IPS DF 6.9 (cell line): ENCODE measurements at regions not wholly inside any gene's neighbourhood (a gene's known extent, or its start where the extent isn't known, plus 50 kb on each side); places are given as distances from the start of the nearest gene placed in this dataset.

ENCODE experiments used
- DNase-seq: peaks from one replicate; pipeline ENCODE4 v3.0.0-alpha.2; 2013; ENCODE audit warnings: low read depth, low spot score
- H3K27ac ChIP-seq: one replicate; pipeline ENCODE4 v1.5.1; 2013; ENCODE audit warnings: low read length, control low read depth
- H3K27me3 ChIP-seq: 2 replicates; pipeline ENCODE4 v1.6.1; 2013; ENCODE audit warnings: mild to moderate bottlenecking, low read length; ENCODE audit not compliant: control insufficient read depth, insufficient read depth
- H3K36me3 ChIP-seq: 2 replicates; pipeline ENCODE4 v1.6.1; 2013; ENCODE audit warnings: low read length; ENCODE audit not compliant: control insufficient read depth, insufficient read depth
- H3K4me1 ChIP-seq: 2 replicates; pipeline ENCODE4 v1.6.1; 2013; ENCODE audit warnings: low read length; ENCODE audit not compliant: control insufficient read depth, insufficient read depth
- H3K4me3 ChIP-seq: 2 replicates; pipeline ENCODE4 v1.5.1; 2013; ENCODE audit warnings: mild to moderate bottlenecking, low read length
- H3K9me3 ChIP-seq: 2 replicates; pipeline ENCODE4 v1.6.1; 2013; ENCODE audit warnings: low read length, inconsistent platforms; ENCODE audit not compliant: control insufficient read depth, insufficient read depth
- whole genome bisulfite sequencing: extraction: QIAGEN DNeasy Blood & Tissue Kit; methylation state at CpG from one replicate; pipeline ENCODE4 v1.1.7; 2013; ENCODE audit warnings: mixed read lengths, missing lambda C conversion rate; ENCODE audit not compliant: insufficient read length, insufficient coverage; 5-methylcytosine and 5-hydroxymethylcytosine counted together

- Histone ChIP-seq H3K9me3 (no peaks in the 10 kb centered on the region), H3K36me3 (no peaks in the 10 kb centered on the region), H3K27ac (no peak overlapping the region), H3K4me1 (peaks cover 2% of the 10 kb centered on the region; the same call in 1 of the 2 replicates), H3K27me3 (no peaks in the 10 kb centered on the region), H3K4me3 (no peak overlapping the region)
- no peak for DNase-seq
- no CpG with 5 or more reads among the region's 19 CpGs for WGBS
Measured at GRCh38 chr12:116361414-116362223, 84.1 kb upstream of the MED13L start.

GRCh38 chr12:116365114-116365513, 87.6 kb upstream of the MED13L start:
- no peaks in the 10 kb centered on the region for H3K4me1 ChIP-seq
- no peak overlapping the region for H3K27ac ChIP-seq
- WGBS: no CpG with 5 or more reads among the region's 2 CpGs
- DNase-seq: no peak
- no peaks in the 10 kb centered on the region for H3K9me3 ChIP-seq
- no peaks in the 10 kb centered on the region for H3K36me3 ChIP-seq
- no peaks in the 10 kb centered on the region for H3K27me3 ChIP-seq
- no peak overlapping the region for H3K4me3 ChIP-seq

- Histone ChIP-seq H3K9me3 (no peaks in the 10 kb centered on the region), H3K4me3 (no peak overlapping the region), H3K36me3 (no peaks in the 10 kb centered on the region), H3K27ac (no peak overlapping the region), H3K4me1 (no peaks in the 10 kb centered on the region), H3K27me3 (no peaks in the 10 kb centered on the region)
- no peak for DNase-seq
- no CpG with 5 or more reads among the region's 17 CpGs for WGBS
Measured at GRCh38 chr12:116365606-116366455, 88.3 kb upstream of the MED13L start.

GRCh38 chr12:116366456-116366776, 88.9 kb upstream of the MED13L start:
- no CpG with 5 or more reads among the region's 9 CpGs for WGBS
- Histone ChIP-seq H3K4me1 (no peaks in the 10 kb centered on the region), H3K9me3 (no peaks in the 10 kb centered on the region), H3K27me3 (no peaks in the 10 kb centered on the region), H3K4me3 (no peak overlapping the region), H3K36me3 (no peaks in the 10 kb centered on the region), H3K27ac (no peak overlapping the region)
- no peak for DNase-seq

- H3K27ac ChIP-seq: no peak overlapping the region
- no peaks in the 10 kb centered on the region for H3K9me3 ChIP-seq
- no peak for DNase-seq
- no CpG with 5 or more reads among the region's 6 CpGs for WGBS
- H3K27me3 ChIP-seq: no peaks in the 10 kb centered on the region
- H3K4me1 ChIP-seq: no peaks in the 10 kb centered on the region
- no peaks in the 10 kb centered on the region for H3K36me3 ChIP-seq
- H3K4me3 ChIP-seq: no peak overlapping the region
Measured at GRCh38 chr12:116366824-116367223, 89.3 kb upstream of the MED13L start.

- no peaks in the 10 kb centered on the region for H3K4me1 ChIP-seq
- H3K27ac ChIP-seq: no peak overlapping the region
- no peaks in the 10 kb centered on the region for H3K27me3 ChIP-seq
- H3K9me3 ChIP-seq: no peaks in the 10 kb centered on the region
- no peaks in the 10 kb centered on the region for H3K36me3 ChIP-seq
- no peak overlapping the region for H3K4me3 ChIP-seq
- WGBS: no CpG with 5 or more reads among the region's 16 CpGs
- no peak for DNase-seq
Measured at GRCh38 chr12:116368196-116369194, 91.0 kb upstream of the MED13L start.

GRCh38 chr12:116370004-116370404, 92.5 kb upstream of the MED13L start:
- H3K4me3 ChIP-seq: no peak overlapping the region
- DNase-seq: no peak
- no peaks in the 10 kb centered on the region for H3K4me1 ChIP-seq
- H3K27me3 ChIP-seq: no peaks in the 10 kb centered on the region
- no peaks in the 10 kb centered on the region for H3K9me3 ChIP-seq
- no peaks in the 10 kb centered on the region for H3K36me3 ChIP-seq
- WGBS: no CpG with 5 or more reads among the region's 4 CpGs
- no peak overlapping the region for H3K27ac ChIP-seq

- Histone ChIP-seq H3K4me3 (no peak overlapping the region), H3K4me1 (peaks cover 7% of the 10 kb centered on the region; the same call in 1 of the 2 replicates), H3K27me3 (no peaks in the 10 kb centered on the region), H3K27ac (no peak overlapping the region), H3K9me3 (no peaks in the 10 kb centered on the region), H3K36me3 (no peaks in the 10 kb centered on the region)
- no CpG with 5 or more reads among the region's 21 CpGs for WGBS
- DNase-seq: no peak
Measured at GRCh38 chr12:116370886-116371580, 93.5 kb upstream of the MED13L start.

- Histone ChIP-seq H3K27me3 (no peaks in the 10 kb centered on the region), H3K4me3 (no peak overlapping the region), H3K36me3 (no peaks in the 10 kb centered on the region), H3K4me1 (peaks cover 7% of the 10 kb centered on the region; the same call in 1 of the 2 replicates), H3K27ac (no peak overlapping the region), H3K9me3 (no peaks in the 10 kb centered on the region)
- no CpG with 5 or more reads among the region's 6 CpGs for WGBS
- no peak for DNase-seq
Measured at GRCh38 chr12:116372815-116373214, 95.3 kb upstream of the MED13L start.
